ENCODE measurements at regions not wholly inside any gene's neighbourhood (a gene's known extent, or its start where the extent isn't known, plus 50 kb on each side); places are given as distances from the start of the nearest gene placed in this dataset.
"Not testable (repeated sequence)": the region's sequence is repeated elsewhere in the genome, so short reads cannot be mapped to it uniquely, and the experiment has no call there.

DNA sequence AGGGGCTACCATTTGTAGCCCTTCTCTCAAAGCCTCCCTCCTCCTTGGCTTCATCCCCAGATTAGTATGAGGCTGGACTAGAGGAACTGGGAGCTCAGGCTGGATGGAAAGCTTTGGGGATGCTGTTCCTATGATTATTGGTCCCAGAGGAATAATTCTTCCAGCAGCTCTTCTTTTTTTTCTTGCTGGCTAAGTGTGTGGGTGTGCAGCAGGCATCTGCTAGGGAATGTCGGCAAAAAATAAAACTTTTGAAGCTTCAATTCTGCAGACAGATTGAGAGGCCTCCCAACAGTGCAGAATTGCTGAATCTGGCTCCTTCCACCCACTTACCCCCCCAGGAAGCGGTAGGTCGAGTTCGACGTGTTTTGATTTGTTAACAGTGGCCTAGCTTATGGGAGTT lies 138.5 kb upstream of the ANKRD28 start:
- Histone ChIP-seq H3K27ac (ENCODE audit: low read depth in 1 of 2, low read length in 2 of 2) (no peak overlapping the region), H3K4me1 (ENCODE audit: control insufficient read depth in 1 of 2, insufficient read depth in 2 of 2, low read length in 2 of 2) (no peaks in the 10 kb centered on the region), H3K36me3 (replicated peaks in 1 of 2; ENCODE audit: control insufficient read depth in 1 of 2, insufficient read depth in 2 of 2, low read length in 2 of 2) (no peaks in the 10 kb centered on the region), H2AFZ (ENCODE audit: insufficient read depth, low read depth, low read length, poor library complexity, severe bottlenecking) (no peak overlapping the region), H3K27me3 (ENCODE audit: control insufficient read depth in 2 of 2, insufficient read depth in 2 of 2, low read length in 2 of 2) (no peaks in the 10 kb centered on the region), H3K9ac (ENCODE audit: insufficient read depth, low read length, poor library complexity, severe bottlenecking) (no peak overlapping the region), H4K20me1 (ENCODE audit: insufficient read depth, low read length) (no peaks in the 10 kb centered on the region), H3K9me3 (replicated peaks in 1 of 2; ENCODE audit: control insufficient read depth in 1 of 2, insufficient read depth in 1 of 2, low read length in 2 of 2) (no peaks in the 10 kb centered on the region), H3K79me2 (ENCODE audit: insufficient read depth, low read length) (no peaks in the 10 kb centered on the region), H3K4me2 (replicated peaks; ENCODE audit: extremely low read depth, low read length, poor library complexity, severe bottlenecking) (no peak overlapping the region), H3K4me3 (replicated peaks in 1 of 3; ENCODE audit: low read depth in 2 of 3, low read length in 3 of 3) (no peak overlapping the region)
- DNase-seq: no peak
- intact Hi-C loops (cut with micrococcal nuclease): no loop called here
- TF ChIP-seq, protein P1, sequence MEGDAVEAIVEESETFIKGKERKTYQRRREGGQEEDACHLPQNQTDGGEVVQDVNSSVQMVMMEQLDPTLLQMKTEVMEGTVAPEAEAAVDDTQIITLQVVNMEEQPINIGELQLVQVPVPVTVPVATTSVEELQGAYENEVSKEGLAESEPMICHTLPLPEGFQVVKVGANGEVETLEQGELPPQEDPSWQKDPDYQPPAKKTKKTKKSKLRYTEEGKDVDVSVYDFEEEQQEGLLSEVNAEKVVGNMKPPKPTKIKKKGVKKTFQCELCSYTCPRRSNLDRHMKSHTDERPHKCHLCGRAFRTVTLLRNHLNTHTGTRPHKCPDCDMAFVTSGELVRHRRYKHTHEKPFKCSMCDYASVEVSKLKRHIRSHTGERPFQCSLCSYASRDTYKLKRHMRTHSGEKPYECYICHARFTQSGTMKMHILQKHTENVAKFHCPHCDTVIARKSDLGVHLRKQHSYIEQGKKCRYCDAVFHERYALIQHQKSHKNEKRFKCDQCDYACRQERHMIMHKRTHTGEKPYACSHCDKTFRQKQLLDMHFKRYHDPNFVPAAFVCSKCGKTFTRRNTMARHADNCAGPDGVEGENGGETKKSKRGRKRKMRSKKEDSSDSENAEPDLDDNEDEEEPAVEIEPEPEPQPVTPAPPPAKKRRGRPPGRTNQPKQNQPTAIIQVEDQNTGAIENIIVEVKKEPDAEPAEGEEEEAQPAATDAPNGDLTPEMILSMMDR (IDR thresholded peaks at IDR 0.05): no peak
- Mint-ChIP-seq H3K4me1 (peaks cover 5% of the 10 kb centered on the region), H3K36me3 (no peaks in the 10 kb centered on the region), H3K4me3 (no peak overlapping the region), H3K27me3 (ENCODE audit: low read depth in 3 of 3) (peaks cover 2 to 8% (median 7%) of the 10 kb centered on the region in 3 donors), H3K27ac (no peak overlapping the region), H3K9me3 (peaks cover 3 to 9% (median 5%) of the 10 kb centered on the region in 7 donors)
- WGBS (ENCODE audit: insufficient coverage): no CpG with 5 or more reads among the region's 5 CpGs

DNA sequence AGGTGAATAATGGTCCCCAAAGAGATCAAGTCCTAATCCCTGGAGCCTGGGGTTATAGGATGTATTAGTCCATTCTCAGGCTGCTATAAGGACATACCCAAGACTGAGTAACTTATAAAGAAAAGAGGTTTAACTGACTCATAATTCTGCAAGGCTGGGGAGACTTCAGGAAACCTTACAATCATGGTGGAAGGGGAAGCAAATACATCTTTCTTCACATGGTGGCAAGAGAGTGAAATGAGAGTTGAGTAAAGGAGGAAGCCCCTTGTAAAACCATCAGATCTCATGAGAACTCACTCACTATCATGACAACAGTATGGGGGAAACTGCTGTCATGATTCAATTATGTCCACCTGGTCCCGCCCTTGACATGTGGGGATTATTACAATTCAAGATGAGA lies 142.9 kb upstream of the ANKRD28 start:
- H3K9me3 Mint-ChIP-seq: peaks cover 6 to 20% (median 11%) of the 10 kb centered on the region in 7 donors
- no peaks in the 10 kb centered on the region for H3K4me1 ChIP-seq (ENCODE audit: control insufficient read depth in 1 of 2, insufficient read depth in 2 of 2, low read length in 2 of 2)
- no peak overlapping the region for H3K9ac ChIP-seq (ENCODE audit: insufficient read depth, low read length, poor library complexity, severe bottlenecking)
- intact Hi-C loops (cut with micrococcal nuclease): no loop called here
- H3K4me3 ChIP-seq (replicated peaks in 1 of 3; ENCODE audit: low read depth in 2 of 3, low read length in 3 of 3): no peak overlapping the region
- no peak overlapping the region for H2AFZ ChIP-seq (ENCODE audit: insufficient read depth, low read depth, low read length, poor library complexity, severe bottlenecking)
- no peak overlapping the region for H3K4me2 ChIP-seq (replicated peaks; ENCODE audit: extremely low read depth, low read length, poor library complexity, severe bottlenecking)
- no peaks in the 10 kb centered on the region for H3K9me3 ChIP-seq (replicated peaks in 1 of 2; ENCODE audit: control insufficient read depth in 1 of 2, insufficient read depth in 1 of 2, low read length in 2 of 2)
- no peaks in the 10 kb centered on the region for H3K36me3 ChIP-seq (replicated peaks in 1 of 2; ENCODE audit: control insufficient read depth in 1 of 2, insufficient read depth in 2 of 2, low read length in 2 of 2)
- no peaks in the 10 kb centered on the region for H3K4me1 Mint-ChIP-seq
- H3K79me2 ChIP-seq (ENCODE audit: insufficient read depth, low read length): no peaks in the 10 kb centered on the region
- TF ChIP-seq, protein P1 (IDR thresholded peaks at IDR 0.05): no peak
- no peak overlapping the region for H3K4me3 Mint-ChIP-seq
- H4K20me1 ChIP-seq (ENCODE audit: insufficient read depth, low read length): no peaks in the 10 kb centered on the region
- peak overlapping the region in 1 of 7 donors; percentile 27 for H3K27ac Mint-ChIP-seq
- H3K27me3 ChIP-seq (ENCODE audit: control insufficient read depth in 2 of 2, insufficient read depth in 2 of 2, low read length in 2 of 2): no peaks in the 10 kb centered on the region
- H3K36me3 Mint-ChIP-seq: no peaks in the 10 kb centered on the region
- no peak overlapping the region for H3K27ac ChIP-seq (ENCODE audit: low read depth in 1 of 2, low read length in 2 of 2)
- DNase-seq: peak in 1 of 3 donors; percentile 17
- no CpG with 5 or more reads among the region's 1 CpG for WGBS (ENCODE audit: insufficient coverage)
- H3K27me3 Mint-ChIP-seq (ENCODE audit: low read depth in 3 of 3): peaks cover 0 to 5% (median 3%) of the 10 kb centered on the region in 3 donors

DNA sequence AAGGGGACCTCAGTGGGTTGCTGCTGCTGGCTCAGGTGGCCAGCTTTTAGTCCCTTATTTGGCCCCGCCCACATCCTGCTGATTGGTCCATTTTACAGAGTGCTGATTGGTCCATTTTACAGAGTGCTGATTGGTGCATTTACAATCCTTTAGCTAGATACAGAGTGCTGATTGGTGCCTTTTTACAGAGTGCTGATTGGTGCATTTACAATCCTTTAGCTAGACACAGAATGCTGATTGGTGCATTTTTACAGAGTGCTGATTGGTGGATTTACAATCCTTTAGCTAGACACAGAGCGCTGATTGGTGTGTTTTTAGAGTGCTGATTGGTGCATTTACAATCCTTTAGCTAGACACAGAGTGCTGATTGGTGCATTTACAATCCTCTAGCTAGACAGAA lies 143.7 kb upstream of the ANKRD28 start:
- H3K4me1 Mint-ChIP-seq; H3K27ac ChIP-seq (ENCODE audit: low read depth in 1 of 2, low read length in 2 of 2); H3K36me3 Mint-ChIP-seq; DNase-seq; H4K20me1 ChIP-seq (ENCODE audit: insufficient read depth, low read length); H3K4me2 ChIP-seq (replicated peaks; ENCODE audit: extremely low read depth, low read length, poor library complexity, severe bottlenecking); H3K79me2 ChIP-seq (ENCODE audit: insufficient read depth, low read length); H3K4me3 ChIP-seq (replicated peaks in 1 of 3; ENCODE audit: low read depth in 2 of 3, low read length in 3 of 3); H3K9me3 ChIP-seq (replicated peaks in 1 of 2; ENCODE audit: control insufficient read depth in 1 of 2, insufficient read depth in 1 of 2, low read length in 2 of 2); H3K4me1 ChIP-seq (ENCODE audit: control insufficient read depth in 1 of 2, insufficient read depth in 2 of 2, low read length in 2 of 2); H3K9ac ChIP-seq (ENCODE audit: insufficient read depth, low read length, poor library complexity, severe bottlenecking); H2AFZ ChIP-seq (ENCODE audit: insufficient read depth, low read depth, low read length, poor library complexity, severe bottlenecking); H3K27ac Mint-ChIP-seq; H3K4me3 Mint-ChIP-seq; H3K27me3 ChIP-seq (ENCODE audit: control insufficient read depth in 2 of 2, insufficient read depth in 2 of 2, low read length in 2 of 2); intact Hi-C loops (cut with micrococcal nuclease); H3K27me3 Mint-ChIP-seq (ENCODE audit: low read depth in 3 of 3); H3K36me3 ChIP-seq (replicated peaks in 1 of 2; ENCODE audit: control insufficient read depth in 1 of 2, insufficient read depth in 2 of 2, low read length in 2 of 2): not testable (repeated sequence)
- H3K9me3 Mint-ChIP-seq: peaks cover 6 to 20% (median 11%) of the 10 kb centered on the region in 7 donors
- no CpG with 5 or more reads among the region's 2 CpGs for whole genome bisulfite sequencing (ENCODE audit: insufficient coverage)

Measured in CD14-positive monocyte (primary cell).